ENCODE measurements at regions not wholly inside any gene's neighbourhood (a gene's known extent, or its start where the extent isn't known, plus 50 kb on each side); places are given as distances from the start of the nearest gene placed in this dataset.

DNA sequence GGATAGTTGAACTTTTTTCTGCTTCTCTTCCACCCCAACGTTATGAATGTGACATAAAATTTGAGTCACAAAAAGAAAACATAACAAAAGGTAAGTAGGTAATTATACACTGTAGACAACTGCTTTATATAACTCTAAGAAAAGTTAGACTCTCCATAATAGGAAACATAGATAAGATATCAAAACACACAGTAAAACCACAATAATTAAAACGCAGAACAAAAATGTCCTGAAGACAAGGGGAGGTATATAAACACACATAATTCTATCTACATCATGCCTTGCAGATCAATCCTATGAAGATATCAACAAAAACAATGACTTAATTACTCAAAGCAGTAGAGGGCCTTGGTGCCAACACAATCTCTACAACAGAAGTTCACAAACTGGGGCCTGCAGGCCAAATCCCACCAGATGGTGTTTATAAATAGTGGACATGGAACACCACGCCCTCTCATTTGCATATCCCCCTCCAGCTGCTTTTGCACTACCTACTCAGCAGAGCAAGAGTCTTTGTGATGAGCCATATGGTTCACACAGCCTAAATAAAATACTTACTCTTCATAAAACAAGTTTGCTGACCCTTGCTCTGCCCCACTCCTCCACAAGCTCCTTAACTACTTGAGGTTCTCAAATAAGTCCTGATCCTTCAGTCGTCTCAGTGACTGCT is 254.7 kb downstream of the KLF12 start:
- no peak for DNase-seq

DNA sequence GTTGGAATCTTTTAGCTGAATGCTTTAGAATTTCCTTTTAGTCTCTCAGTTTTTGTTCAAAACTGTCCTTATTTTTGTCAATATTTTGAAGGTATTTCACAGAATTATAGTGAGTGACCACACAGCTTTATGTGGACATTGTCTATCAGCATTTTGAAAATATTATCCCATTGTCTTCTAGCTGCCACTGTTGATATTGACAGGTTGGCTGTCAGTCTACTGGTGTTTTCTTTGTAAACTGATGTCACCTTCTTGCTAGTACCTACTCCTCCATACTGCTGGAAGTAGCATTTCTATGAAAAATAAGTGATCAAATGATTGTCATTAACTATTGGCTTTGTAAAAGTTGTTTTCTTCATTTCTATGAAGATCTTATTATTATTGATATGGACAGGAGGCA is 256.8 kb downstream of the KLF12 start:
- DNase-seq, result no peak

DNA sequence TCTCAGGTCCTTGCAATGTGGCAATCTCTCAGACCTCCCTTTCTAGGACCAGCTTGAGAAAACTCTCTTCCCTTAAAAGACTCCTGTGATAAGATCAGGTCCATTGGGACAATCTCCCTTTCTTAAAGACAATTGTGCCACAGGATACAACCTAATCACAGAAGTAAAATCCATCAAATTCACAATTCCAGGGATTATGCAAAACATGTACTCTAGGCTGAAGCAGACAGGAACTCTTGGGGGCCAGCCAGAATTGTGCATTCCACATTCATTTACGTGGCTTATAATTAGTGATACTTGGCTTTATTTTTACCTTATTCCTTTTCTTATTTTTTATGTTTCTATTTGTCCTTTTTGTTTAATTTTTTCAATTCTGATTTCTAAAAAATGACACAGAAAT is 257.9 kb downstream of the KLF12 start:
- DNase-seq, result no peak

DNA sequence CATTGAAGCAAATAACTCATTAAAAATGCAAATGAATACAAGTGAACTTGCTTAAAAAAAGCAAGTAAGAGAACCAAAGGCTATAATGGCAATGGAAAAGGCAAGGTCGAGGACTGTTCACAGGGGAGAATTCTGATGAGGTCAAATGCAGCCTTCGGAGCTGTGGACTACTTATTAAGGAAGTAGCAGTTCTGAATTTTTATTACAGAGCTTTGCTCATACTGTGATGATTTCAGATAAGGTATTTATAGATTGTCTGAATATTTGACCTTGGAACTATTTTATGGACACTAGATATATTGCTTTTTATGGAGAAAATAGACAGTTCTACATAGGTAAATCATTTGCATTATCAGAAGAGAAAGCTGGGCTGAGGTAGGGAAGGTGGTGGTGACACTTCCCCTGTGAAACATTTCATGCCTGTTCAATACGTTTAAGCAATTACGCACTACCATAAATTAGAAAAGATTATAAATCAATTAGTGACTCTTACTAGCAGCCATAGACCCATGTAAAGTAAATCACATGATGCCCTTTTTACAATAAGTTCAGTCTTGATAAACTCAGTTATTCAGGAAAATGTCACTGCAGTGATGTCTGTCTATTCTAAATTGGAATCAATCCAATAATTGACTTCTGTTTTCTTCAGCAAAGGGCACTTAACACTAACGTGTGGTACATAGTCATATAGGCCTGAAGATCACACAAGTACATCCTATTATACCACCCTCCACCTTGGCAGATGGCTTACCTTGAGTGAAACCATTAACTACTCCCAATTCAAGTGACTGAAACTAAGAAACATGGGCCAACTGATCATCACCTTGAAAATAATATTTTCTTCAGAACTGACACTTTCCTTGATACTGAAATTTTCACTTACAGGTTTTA is 260.0 kb downstream of the KLF12 start:
- DNase-seq, result no peak

DNA sequence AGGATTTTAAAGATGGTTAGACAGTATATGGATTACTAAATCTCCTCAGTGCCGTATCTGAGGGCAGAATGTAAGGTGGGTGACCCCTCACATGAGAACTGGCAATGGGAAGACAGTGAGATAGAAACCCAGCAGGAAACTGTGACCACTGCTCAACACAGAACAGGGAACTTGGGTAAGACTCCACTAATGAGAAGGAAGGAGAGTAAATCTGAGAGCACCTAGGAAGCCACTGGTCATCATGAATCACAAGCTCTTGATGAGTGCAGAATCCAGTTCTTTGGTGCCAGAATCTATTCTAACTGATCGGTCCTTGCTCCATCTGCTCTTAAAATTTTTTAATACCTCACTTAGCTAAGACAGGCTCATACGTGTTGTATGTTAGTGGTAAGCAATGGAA is 261.8 kb downstream of the KLF12 start:
- DNase-seq, result no peak

DNA sequence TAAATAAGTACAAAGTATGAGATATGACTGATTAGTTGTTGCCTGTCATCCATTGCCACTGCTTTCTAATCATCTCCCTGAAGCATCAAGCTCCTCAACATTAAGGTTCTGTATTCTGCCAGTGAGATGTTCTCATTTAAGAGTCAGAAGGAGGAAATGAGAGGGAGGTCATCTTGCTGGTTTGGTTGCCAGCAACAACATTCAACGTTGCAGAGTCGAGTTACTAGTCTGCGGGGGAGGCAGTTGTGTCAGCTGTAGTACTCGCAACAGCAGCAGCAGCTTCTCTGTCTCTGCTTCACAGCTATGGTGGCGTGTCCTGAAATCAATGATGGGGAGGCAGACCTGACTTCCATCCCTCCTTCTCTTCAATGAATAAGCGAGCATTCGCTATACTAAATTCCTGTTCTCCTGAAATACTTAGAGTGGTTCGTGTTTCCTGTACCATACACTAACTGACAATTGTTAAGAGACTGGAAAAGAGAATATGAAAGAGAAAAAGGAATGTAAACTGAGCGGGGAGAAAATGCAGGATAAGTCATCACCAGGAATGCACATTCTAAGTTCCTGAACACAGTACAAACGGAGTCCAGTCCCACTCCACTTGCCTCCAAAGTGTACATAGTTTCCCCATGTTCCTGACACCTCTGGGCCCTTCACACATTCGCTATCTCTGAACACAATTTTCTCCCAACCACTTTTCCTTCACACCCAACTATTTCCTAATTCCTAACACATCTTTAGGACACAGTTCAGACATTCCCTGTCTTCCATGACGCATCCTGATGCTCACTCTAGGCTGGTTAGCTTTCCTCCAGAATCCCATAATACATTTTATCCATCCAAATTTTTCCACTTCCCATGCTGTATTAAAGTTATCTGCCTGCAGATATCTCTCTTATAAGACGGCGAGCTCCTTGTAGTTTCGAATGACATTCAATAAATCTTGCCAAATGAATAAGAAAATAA is 263.0 kb downstream of the KLF12 start:
- DNase-seq, result no peak

DNA sequence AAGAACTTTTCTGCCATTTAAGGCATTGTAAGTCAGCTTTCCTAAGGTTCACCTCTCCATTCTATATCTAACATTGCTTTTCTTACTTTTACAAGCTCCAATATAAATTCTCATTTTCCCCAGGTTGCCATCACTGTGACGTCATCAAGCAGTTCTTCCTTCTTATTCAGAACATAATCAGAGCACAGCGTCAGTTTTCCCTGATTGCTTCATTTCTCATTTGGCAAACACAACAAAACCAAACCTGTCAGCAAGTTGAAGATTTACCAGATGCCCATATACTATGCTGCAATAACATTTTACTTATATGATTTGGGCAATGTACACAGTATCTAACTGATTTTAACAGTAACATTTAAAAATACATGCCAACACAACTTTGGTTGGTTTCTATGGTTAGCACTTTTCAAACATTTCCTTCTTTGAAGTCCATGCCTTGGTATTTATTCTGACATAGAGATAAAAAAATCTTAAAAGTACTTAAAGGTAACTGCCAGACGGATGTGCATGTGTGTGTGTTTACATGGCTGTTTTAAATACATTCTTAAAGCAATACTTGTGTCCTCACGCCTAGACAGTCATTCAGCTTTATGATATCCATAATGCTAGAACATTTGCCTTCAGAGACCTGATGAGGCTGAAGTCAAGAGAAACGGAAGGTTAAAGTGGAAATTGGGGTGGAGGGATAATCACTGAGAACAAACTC is 264.0 kb downstream of the KLF12 start:
- no peak for DNase-seq

DNA sequence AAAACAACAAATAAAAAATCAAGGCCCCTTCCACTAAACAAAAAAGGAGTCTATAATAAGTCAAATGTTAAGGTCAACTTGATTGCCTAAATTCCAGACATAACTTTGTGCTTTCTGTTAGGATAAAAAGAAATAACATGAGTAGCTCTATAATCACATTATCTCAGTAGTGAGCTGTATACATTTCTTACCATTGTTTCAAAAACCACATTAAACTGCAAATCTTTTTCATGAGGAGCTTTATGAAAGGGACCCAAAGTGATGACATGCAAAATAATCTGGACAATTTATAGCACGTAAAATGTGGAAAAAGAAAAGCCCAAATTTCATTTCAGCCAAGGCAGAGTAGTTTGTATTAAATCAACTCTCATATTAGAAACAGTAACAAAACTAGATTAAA is 269.2 kb downstream of the KLF12 start:
- no peak for DNase-seq

DNA sequence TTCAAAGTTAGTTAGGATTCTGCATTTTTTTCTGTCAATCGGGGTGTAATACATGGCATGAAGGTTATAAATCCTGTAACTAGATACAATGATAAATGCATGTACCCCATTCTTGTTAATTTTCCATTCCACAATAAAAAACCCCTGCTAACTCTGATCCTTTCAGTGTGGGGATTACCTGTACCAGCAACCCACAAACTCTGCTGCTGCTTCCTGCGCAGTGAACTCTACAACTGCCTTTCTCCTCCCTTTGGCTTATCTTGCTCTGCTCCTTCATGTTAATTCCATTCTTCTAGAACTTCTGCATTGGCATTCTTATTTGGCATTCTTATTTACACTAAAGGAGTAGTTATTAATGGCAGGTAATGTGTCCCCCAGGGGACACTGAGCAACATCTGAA is 273.1 kb downstream of the KLF12 start:
- no peak for DNase-seq

DNA sequence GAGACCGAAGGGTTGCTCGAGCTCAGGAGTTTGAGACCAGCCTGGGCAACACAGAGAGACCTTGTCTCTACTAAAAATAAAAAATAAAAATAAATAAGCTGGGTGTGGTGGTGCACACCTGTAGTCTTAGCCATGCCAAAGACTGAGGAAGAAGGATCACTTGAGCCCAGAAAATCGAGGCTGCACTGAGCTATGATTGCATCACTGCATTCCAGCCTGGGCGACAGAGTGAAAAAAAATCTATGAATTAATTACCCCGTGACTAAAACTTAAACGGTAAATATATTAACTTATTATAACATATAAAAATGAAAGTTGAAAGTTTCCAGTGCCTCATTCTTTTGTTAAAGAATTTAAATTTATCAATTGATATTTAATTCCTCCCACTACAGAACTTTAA is 273.7 kb downstream of the KLF12 start:
- DNase-seq, result no peak

DNA sequence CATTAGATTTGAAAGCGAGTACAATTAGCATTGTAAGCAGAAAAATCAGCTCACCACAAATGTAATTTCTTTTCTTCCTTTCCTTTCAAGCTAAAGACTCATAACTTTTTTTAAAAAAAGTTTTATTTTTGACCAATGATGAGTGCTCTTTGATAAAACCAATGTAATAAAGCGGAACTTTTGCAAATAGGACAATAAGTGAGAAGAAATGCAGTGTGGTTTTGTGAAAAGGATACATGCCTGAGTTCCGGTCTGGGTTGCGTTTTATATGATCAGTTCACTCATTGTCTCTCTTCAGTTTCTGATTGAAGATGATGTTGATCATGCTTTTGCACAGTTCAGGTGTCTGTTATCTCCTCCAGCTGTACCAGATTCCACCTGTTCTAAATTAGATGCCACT is 274.4 kb downstream of the KLF12 start:
- DNase-seq, result no peak

DNA sequence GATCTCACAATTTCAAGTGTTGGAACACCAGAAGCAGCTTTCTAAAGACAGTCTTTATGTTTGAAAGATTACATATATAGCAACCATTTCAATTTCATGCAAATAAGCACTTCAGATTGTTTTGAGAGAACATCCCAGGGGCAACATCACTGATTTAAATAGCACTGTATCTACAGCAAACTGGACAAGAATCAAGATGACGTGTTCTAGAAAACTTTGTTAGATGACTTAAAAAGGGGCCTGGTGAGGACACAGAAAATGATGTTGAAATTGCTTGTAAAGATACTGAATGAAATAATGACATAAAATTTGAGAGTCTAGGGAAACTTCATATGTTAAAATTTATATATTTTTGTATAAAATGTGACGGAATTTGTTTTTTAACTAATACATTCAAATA is 277.1 kb downstream of the KLF12 start:
- DNase-seq, result no peak

DNA sequence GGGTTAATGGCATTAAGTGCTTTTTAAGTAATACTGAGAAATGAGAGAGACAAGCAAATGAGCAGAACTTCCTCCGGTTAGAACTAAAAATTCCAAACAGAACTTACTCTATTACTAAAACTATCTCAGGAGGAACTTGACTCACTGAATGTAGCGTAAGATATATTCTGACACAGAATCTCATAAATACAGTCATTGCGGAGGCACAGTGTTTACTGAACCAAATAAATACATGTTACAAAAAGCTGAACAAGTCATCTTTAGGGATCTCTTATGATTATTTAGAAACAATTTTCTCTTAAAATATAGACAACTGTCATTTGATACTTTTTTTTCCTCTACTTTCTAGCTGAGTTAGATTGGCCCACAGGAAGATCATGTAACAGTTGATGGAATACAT is 283.1 kb downstream of the KLF12 start:
- DNase-seq, result no peak

DNA sequence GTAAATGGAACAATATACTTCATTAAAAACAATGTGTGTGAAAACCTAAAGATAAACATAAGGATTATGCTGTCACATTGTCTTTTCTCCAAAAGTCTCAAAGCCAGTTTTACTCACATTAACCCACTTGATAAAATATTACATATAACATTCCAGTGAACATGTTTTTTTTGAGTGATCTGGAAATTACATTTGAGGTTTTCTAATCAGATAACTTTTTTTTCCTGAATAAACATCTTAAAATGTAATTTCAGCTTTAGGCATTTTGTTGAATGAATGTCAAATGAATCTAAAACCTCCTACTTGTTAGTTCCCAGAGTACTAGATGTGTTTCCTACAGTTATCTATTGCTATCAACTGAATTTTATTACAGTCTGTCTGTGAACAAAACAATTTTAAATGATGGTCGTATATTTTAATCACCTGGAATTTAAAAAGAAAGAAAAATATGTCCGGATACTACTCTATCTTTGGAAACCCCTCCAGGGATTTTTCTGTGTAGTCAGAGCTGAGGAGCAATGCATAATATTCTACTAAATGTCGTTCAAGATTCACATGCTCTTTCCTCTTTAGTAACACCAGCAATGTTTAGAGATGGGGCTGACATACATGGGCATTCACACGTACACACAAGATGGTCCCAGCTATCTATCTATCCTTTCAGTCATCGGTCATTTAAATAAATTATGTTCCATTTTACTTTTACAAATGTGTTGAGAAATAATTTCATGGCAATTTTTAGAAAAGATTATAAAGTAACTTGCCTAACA is 283.9 kb downstream of the KLF12 start:
- DNase-seq, result no peak

DNA sequence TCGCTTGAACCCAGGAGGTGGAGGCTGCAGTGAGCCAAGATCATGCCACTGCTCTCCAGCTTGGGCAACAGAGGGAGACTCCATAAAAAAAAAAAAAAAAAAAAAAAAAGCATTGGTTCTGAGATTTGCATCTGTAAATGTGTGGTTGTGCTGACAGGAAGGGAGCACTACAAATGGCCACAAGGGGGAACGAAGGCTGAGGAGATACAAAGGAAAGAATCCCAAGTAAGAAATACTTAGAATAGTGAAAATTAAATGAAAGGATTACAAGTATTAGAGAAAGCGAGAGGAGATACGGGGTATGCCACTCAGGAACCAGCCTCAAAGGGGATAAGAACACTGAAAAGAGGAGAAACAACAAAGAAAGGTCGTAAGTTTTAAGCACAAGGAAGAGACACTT is 284.9 kb downstream of the KLF12 start:
- DNase-seq, result no peak

DNA sequence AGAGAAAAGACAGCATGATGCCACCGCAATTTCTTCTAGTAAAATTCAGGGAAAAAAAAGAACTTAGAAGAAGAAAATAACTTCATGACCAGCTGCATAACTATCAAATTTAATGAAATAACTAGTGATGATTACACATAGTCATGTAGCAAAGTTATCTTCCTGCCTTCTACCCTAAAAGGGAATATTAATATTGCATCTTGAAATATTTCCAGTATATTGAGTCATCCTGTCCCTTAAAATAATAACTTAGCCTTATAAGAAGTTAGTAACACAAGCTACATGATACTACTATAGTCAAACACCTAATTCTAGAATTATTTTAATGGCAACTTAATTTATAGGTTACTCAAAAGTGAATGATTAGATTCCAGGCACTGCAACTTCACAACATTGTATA is 289.2 kb downstream of the KLF12 start:
- no peak for DNase-seq

DNA sequence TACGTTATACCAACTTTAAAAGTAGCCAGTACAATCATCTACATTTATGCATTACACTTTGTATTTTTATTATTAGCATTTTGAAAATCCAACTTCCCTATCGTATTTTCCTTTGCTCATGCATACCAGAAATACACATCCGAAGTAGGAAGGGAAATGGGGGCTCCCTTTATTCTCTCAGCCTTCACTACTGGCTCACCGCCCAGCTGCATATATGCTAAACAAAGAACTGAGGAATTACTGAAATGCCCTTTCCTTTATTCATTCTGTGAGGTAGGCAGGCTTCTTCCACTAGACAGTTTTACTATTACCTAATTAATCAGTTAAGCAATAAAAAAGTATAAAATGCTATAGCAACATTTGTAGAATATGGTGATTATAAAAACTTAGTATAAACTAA is 291.6 kb downstream of the KLF12 start:
- DNase-seq, result no peak

DNA sequence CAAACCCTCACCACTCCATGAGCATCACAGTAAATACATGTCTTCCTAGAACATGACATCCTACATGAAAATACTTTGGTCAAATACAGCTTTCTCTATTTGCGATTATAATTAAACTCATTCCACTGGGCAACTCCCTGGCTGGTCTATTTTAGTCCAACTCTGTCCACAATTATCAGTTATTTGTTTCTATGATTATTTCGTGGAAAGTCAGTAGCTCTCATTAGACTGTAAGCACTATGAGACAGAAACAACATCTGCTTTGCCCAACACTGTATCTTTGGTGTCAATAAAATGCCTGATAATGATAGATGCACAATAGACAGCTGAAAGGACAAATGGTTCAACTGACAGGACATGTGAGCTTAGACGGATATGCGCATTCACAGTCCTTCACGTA is 292.0 kb downstream of the KLF12 start:
- DNase-seq, result no peak

DNA sequence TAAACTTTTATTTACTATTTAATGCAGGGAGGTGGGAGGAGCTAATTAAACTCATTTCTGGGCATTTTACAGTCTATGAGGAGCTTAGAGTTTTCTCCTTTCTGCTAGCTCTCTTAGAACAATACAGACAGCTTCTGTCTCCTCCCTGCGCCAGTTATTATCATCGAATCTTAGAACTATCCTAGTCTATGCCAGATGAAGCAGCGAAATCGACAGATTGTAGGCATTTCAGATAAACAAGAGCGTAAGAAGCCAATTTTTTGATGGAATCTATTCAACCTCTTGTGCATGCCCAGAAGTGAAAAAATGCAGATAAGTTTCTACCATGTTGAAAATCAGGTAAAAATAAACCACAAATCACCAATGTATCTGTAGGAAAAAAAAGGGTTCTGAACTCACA is 297.1 kb downstream of the KLF12 start:
- DNase-seq, result no peak

DNA sequence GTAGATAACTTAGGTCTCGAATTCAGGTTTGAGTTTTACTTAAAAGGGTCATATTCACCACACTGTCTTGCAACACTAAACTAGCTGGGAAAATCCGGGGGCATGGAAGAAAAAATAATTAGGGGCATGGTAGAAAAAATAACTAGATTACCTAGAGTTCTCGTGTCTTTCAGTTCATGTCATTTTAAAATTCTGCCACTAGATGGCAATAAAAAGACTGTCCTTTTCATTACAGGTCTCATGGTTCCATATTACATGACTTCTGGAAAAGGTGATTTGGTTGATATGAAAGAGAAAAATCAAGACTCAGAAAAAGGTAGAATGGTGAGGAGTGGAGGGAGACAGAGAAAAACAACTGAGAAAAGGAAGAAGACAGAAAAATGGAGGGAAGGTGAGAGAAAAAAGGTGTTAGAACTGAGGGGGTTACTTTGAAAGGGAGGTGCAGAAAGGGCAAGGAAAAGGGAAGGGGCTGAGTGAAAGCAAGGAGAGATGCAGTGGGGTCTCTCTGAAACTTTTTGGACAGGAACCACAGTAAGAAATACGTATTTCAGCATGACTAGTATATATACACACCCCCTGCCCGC is 299.0 kb downstream of the KLF12 start:
- peak; percentile 42 for DNase-seq

DNA sequence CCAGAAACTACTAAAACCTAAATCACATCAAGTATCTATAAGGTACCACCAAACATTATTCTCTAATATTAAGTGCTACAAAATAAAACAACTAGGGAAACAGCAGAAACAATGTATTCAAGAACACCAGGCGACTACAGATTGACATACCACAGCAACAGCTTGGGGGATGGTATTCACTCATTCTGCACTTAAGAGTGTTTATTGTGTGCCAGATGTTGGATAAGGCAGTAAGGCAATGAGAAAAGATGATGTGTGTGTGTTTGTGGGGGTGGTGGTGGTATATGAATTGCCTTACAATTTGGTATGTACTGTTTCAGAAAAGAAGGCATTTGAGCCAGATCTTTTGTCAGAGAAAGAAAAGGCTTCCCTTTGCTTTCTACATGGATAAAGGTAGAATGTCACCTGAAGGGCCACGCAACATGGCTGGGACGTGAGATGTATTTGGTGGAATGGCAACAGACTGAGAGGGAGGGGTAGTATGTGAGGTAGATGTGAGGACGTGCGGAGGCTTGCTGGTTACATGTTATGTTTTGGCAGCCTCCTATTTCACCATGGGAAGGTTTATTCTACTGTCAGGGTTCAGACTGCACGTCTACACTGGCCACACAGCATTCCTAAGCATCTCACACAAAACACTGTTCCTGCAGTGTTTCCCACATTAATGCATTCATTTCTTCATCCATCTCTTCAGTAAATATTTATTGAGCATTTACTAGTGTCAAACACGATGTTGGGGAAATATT is 300.7 kb downstream of the KLF12 start:
- no peak for DNase-seq
